Bronchial epithelial cell (primary cell): ENCODE measurements at regions not wholly inside any gene's neighbourhood (a gene's known extent, or its start where the extent isn't known, plus 50 kb on each side); places are given as distances from the start of the nearest gene placed in this dataset.

Experiments
- DNase-seq: peaks from one replicate; pipeline ENCODE4 v3.0.0-alpha.2; 2010; ENCODE audit warnings: low read depth
- FAIRE-seq: peaks from 2 replicates; lab custom pipeline; 2011; peaks lifted over from hg19 to GRCh38; lab: Jason Lieb, UNC
- H3K27me3 ChIP-seq: 2 replicates; pipeline ENCODE4 v1.5.1; 2011; ENCODE audit warnings: low read length; ENCODE audit not compliant: control insufficient read depth, insufficient read depth
- H3K36me3 ChIP-seq: 2 replicates; pipeline ENCODE4 v1.5.1; 2011; ENCODE audit warnings: low read length; ENCODE audit not compliant: control insufficient read depth, insufficient read depth
- H3K4me3 ChIP-seq: 2 replicates; pipeline ENCODE4 v1.5.1; 2011; ENCODE audit warnings: mild to moderate bottlenecking, low read depth, low read length, control low read depth
- CTCF ChIP-seq: IDR thresholded peaks from 2 replicates; pipeline ENCODE4 v1.5.1; 2011; ENCODE audit warnings: mild to moderate bottlenecking, moderate library complexity, low read length, control low read depth, inconsistent platforms; ENCODE audit not compliant: insufficient read depth, severe bottlenecking

GRCh38 chr13:99911965-99912566, 59.5 kb downstream of the ZIC5 start:
- no peak for TF ChIP-seq CTCF
- Histone ChIP-seq H3K4me3 (no peak overlapping the region), H3K27me3 (peaks cover 8% of the 10 kb centered on the region), H3K36me3 (no peaks in the 10 kb centered on the region)
- no peak for FAIRE-seq
- no peak for DNase-seq

GRCh38 chr13:99911069-99911964, 60.2 kb downstream of the ZIC5 start:
- TF ChIP-seq CTCF = no peak
- FAIRE-seq = peak; percentile 18
- Histone ChIP-seq H3K27me3 (peaks cover 8% of the 10 kb centered on the region), H3K4me3 (no peak overlapping the region), H3K36me3 (no peaks in the 10 kb centered on the region)
- DNase-seq = no peak

GRCh38 chr13:99909836-99910619, 61.5 kb downstream of the ZIC5 start:
- FAIRE-seq = peak; percentile 43

GRCh38 chr13:99909097-99909835, 62.3 kb downstream of the ZIC5 start:
- Histone ChIP-seq H3K36me3 (no peaks in the 10 kb centered on the region), H3K27me3 (peaks cover 8% of the 10 kb centered on the region), H3K4me3 (no peak overlapping the region)
- FAIRE-seq = no peak
- no peak for TF ChIP-seq CTCF
- no peak for DNase-seq

More at GRCh38 chr13:99909836-99910619, 61.5 kb downstream of the ZIC5 start:
- Histone ChIP-seq H3K27me3 (peaks cover 8% of the 10 kb centered on the region), H3K36me3 (no peaks in the 10 kb centered on the region), H3K4me3 (no peak overlapping the region)
- DNase-seq = no peak
- TF ChIP-seq CTCF = no peak

- H3K27me3 ChIP-seq = peaks cover 8% of the 10 kb centered on the region
- no peaks in the 10 kb centered on the region for H3K36me3 ChIP-seq
- FAIRE-seq (no peak), DNase-seq (no peak)
- H3K4me3 ChIP-seq = no peak overlapping the region
- TF ChIP-seq CTCF = no peak
Measured at GRCh38 chr13:99908140-99908803, 63.3 kb downstream of the ZIC5 start.
